NCI-H146 treated with DMSO at 0.1 percent for 48 hours (cell line): ENCODE measurements at regions not wholly inside any gene's neighbourhood (a gene's known extent, or its start where the extent isn't known, plus 50 kb on each side); places are given as distances from the start of the nearest gene placed in this dataset.

Experiments used
- DNase-seq: peaks from one replicate; lab custom pipeline; 2025; ENCODE audit not compliant: unreplicated experiment; lab: John Stamatoyannopoulos, UW

GRCh38 chr11:116230438-116230837 is 542.3 kb downstream of the BUD13 start:
- no peak for DNase-seq

GRCh38 chr11:116229236-116229970 is 543.4 kb downstream of the BUD13 start:
- DNase-seq = peak; percentile 32

GRCh38 chr11:116226731-116227130 is 546.1 kb downstream of the BUD13 start:
- no peak for DNase-seq

GRCh38 chr11:116225784-116226585 is 546.8 kb downstream of the BUD13 start:
- no peak for DNase-seq

GRCh38 chr11:116225236-116225635 is 547.6 kb downstream of the BUD13 start:
- DNase-seq = no peak

GRCh38 chr11:116224889-116225200 is 547.9 kb downstream of the BUD13 start:
- DNase-seq = no peak

- DNase-seq = peak; percentile 49
Observed at GRCh38 chr11:116224154-116224888, 548.5 kb downstream of the BUD13 start.

GRCh38 chr11:116221351-116221750 is 551.4 kb downstream of the BUD13 start:
- DNase-seq = no peak

GRCh38 chr11:116219171-116219635 is 553.6 kb downstream of the BUD13 start:
- no peak for DNase-seq

- DNase-seq = no peak
Observed at GRCh38 chr11:116217441-116217840, 555.3 kb downstream of the BUD13 start.

- peak; percentile 3 for DNase-seq
Observed at GRCh38 chr11:116217006-116217405, 555.8 kb downstream of the BUD13 start.

GRCh38 chr11:116215471-116216113 is 557.2 kb downstream of the BUD13 start:
- no peak for DNase-seq

- DNase-seq = no peak
Observed at GRCh38 chr11:116211147-116211546, 561.6 kb downstream of the BUD13 start.

- DNase-seq = no peak
Observed at GRCh38 chr11:116210663-116211062, 562.1 kb downstream of the BUD13 start.

- no peak for DNase-seq
Observed at GRCh38 chr11:116209255-116209654, 563.5 kb downstream of the BUD13 start.

- peak; percentile 25 for DNase-seq
Observed at GRCh38 chr11:116207421-116208141, 565.2 kb downstream of the BUD13 start.

GRCh38 chr11:116207019-116207418 is 565.8 kb downstream of the BUD13 start:
- DNase-seq = no peak

- no peak for DNase-seq
Observed at GRCh38 chr11:116202922-116203321, 569.9 kb downstream of the BUD13 start.

- DNase-seq = no peak
Observed at GRCh38 chr11:116200564-116200963, 572.2 kb downstream of the BUD13 start.

- DNase-seq = no peak
Observed at GRCh38 chr11:116199182-116199581, 573.6 kb downstream of the BUD13 start.
